GM12878 (cell line): ENCODE measurements at regions not wholly inside any gene's neighbourhood (a gene's known extent, or its start where the extent isn't known, plus 50 kb on each side); places are given as distances from the start of the nearest gene placed in this dataset.

ENCODE experiments used
- ATAC-seq: fragments of 200-7000 bp; cut with Tn5 transposase; 3 replicates; pipeline ENCODE4 v1.9.1; 2020; ENCODE audit warnings: mild to moderate bottlenecking, moderate library complexity
- BruUV-seq: library from RNA; stranded (reverse); fragments of 400-500 nt; replicated peaks from 2 replicates; lab custom pipeline; 2021; lab: Mats Ljungman, UMichigan
- CTCF ChIA-PET: fragments of 300-600 bp; sonication (Branson Sonifier 250); formaldehyde crosslinking; extraction: SDS; loops from one replicate; lab custom pipeline; 2021; ENCODE audit warnings: inconsistent platforms; lab: Yijun Ruan, JAX
- POLR2A ChIA-PET: fragments of 350-600 bp; formaldehyde crosslinking; extraction: SDS; loops from one replicate; lab custom pipeline; 2021; ENCODE audit warnings: inconsistent platforms; lab: Charles Lee
- RAD21 ChIA-PET: fragments of 300-600 bp; sonication (Branson Sonifier 250); formaldehyde crosslinking; loops from one replicate; lab custom pipeline; 2023; ENCODE audit warnings: antibody characterized with exemption; ENCODE audit not compliant: unreplicated experiment; lab: Charles Lee
- SMC1A ChIA-PET: fragments of 300-600 bp; sonication (Branson Sonifier 250); formaldehyde crosslinking; loops from one replicate; lab custom pipeline; 2023; ENCODE audit not compliant: unreplicated experiment, uncharacterized antibody; lab: Charles Lee
- DNase-seq: peaks from one replicate; pipeline ENCODE4 v3.0.0-alpha.2; 2011; ENCODE audit warnings: low read depth, low spot score
- FAIRE-seq: peaks from 3 replicates; lab custom pipeline; 2011; peaks lifted over from hg19 to GRCh38; lab: Jason Lieb, UNC
- H2AFZ ChIP-seq: 2 replicates; pipeline ENCODE4 v1.6.0; 2011; ENCODE audit warnings: low read depth, low read length, control low read depth; ENCODE audit not compliant: control insufficient read depth
- H3K27ac ChIP-seq: 2 replicates; pipeline ENCODE4 v1.5.1; 2011; ENCODE audit warnings: control low read depth; ENCODE audit not compliant: control insufficient read depth, insufficient read depth
- H3K27me3 ChIP-seq, 2 experiments: replicated peaks in 1 of 2; 2 replicates each; pipeline versions ENCODE4 v1.6.0 to v1.6.1; 2011; ENCODE audit warnings: low read length in 1 of 2; ENCODE audit not compliant: control insufficient read depth in 2 of 2, insufficient read depth in 2 of 2
- H3K36me3 ChIP-seq, 2 experiments: 2 replicates each; pipeline ENCODE4 v1.5.1; 2011; ENCODE audit warnings: low read length in 1 of 2; ENCODE audit not compliant: control insufficient read depth in 2 of 2, insufficient read depth in 2 of 2
- H3K4me1 ChIP-seq: 2 replicates; pipeline ENCODE4 v1.6.1; 2011; ENCODE audit warnings: mild to moderate bottlenecking, low read length, moderate library complexity, mixed read lengths; ENCODE audit not compliant: control insufficient read depth, insufficient read depth
- H3K4me2 ChIP-seq: 2 replicates; pipeline ENCODE4 v1.6.0; 2011; ENCODE audit warnings: control low read depth; ENCODE audit not compliant: control insufficient read depth, insufficient read depth
- H3K4me3 ChIP-seq: fragments of 200-600 bp; sonication (generic); 2 replicates; pipeline ENCODE4 v1.5.1; 2016
- H3K79me2 ChIP-seq: 2 replicates; pipeline ENCODE4 v1.6.0; 2011; ENCODE audit warnings: low read length; ENCODE audit not compliant: control insufficient read depth, insufficient read depth
- H3K9ac ChIP-seq: 2 replicates; pipeline ENCODE4 v1.8.0; 2011; ENCODE audit warnings: low read length, control low read depth, mixed read lengths; ENCODE audit not compliant: control insufficient read depth, insufficient read depth
- H3K9me3 ChIP-seq: replicated peaks from 3 replicates; pipeline ENCODE4 v1.5.1; 2011; ENCODE audit warnings: mild to moderate bottlenecking, low read length; ENCODE audit not compliant: control insufficient read depth, insufficient read depth
- H4K20me1 ChIP-seq: 2 replicates; pipeline ENCODE4 v1.6.0; 2011; ENCODE audit not compliant: control insufficient read depth, insufficient read depth
- CBFB ChIP-seq: IDR thresholded peaks from 2 replicates; pipeline ENCODE4 v1.6.1; 2016; ENCODE audit warnings: antibody characterized with exemption, low read depth
- DPF2 ChIP-seq: fragments of 450-650 bp; IDR thresholded peaks from 2 replicates; pipeline ENCODE4 v1.6.1; 2017; ENCODE audit warnings: mild to moderate bottlenecking
- HSF1 ChIP-seq: fragments of 150-350 bp; IDR thresholded peaks from 2 replicates; pipeline ENCODE4 v1.6.1; 2014; ENCODE audit warnings: mild to moderate bottlenecking, low read depth, low read length
- IRF3 ChIP-seq: fragments of 450-650 bp; IDR thresholded peaks from 2 replicates; pipeline ENCODE4 v1.6.1; 2014; ENCODE audit warnings: mild to moderate bottlenecking
- MEF2B ChIP-seq: fragments of 450-650 bp; IDR thresholded peaks from 2 replicates; pipeline ENCODE4 v1.6.1; 2018; ENCODE audit warnings: mild to moderate bottlenecking, moderate library complexity; ENCODE audit not compliant: partially characterized antibody, poor library complexity, severe bottlenecking
- MLLT1 ChIP-seq: fragments of 450-650 bp; IDR thresholded peaks from 2 replicates; pipeline ENCODE4 v1.6.1; 2016; ENCODE audit warnings: mild to moderate bottlenecking
- NBN ChIP-seq: fragments of 450-650 bp; IDR thresholded peaks from 2 replicates; pipeline ENCODE4 v1.6.1; 2016
- NR2C1 ChIP-seq: fragments of 450-650 bp; IDR thresholded peaks from 2 replicates; pipeline ENCODE4 v1.6.1; 2017; ENCODE audit warnings: antibody characterized with exemption, mild to moderate bottlenecking, moderate library complexity
- RAD21 ChIP-seq: IDR thresholded peaks from 2 replicates; pipeline ENCODE4 v1.6.1; 2011; ENCODE audit warnings: mild to moderate bottlenecking, low read depth, low read length, moderate library complexity; ENCODE audit not compliant: insufficient read depth
- SRF ChIP-seq, 2 experiments: IDR thresholded peaks; 2 replicates each; pipeline ENCODE4 v1.6.1; 2011; ENCODE audit warnings: low read depth in 2 of 2, low read length in 2 of 2, mild to moderate bottlenecking in 1 of 2, moderate library complexity in 1 of 2
- TCF7 ChIP-seq: IDR thresholded peaks from 2 replicates; pipeline ENCODE4 v1.6.1; 2014; ENCODE audit warnings: antibody characterized with exemption, borderline replicate concordance
- WRNIP1 ChIP-seq: IDR thresholded peaks from 2 replicates; pipeline ENCODE4 v1.6.1; 2011; ENCODE audit warnings: low read depth, low read length, improper control_type of control experiment, borderline replicate concordance
- WGBS: methylation state at CpG from one replicate; pipeline ENCODE4 v1.1.6; 2016; ENCODE audit warnings: low lambda C conversion rate; ENCODE audit not compliant: insufficient replicate concordance, insufficient coverage; ENCODE audit errors: missing lambda C conversion rate; 5-methylcytosine and 5-hydroxymethylcytosine counted together
- in situ Hi-C: fragments of 300-500 bp; cut with MboI; formaldehyde crosslinking; loops from 9 replicates; pipeline ENCODE4 v1.14.3; 2018; ENCODE audit warnings: mixed read lengths
- intact Hi-C: fragments of 100-400 bp; cut with micrococcal nuclease; formaldehyde crosslinking; loops from one replicate; pipeline ENCODE4 v1.14.2; 2022; ENCODE audit not compliant: unreplicated experiment

GRCh38 chr10:90975096-90975495 lies 54.2 kb upstream of the ANKRD1 start:
- TF ChIP-seq MEF2B: peak; percentile 52
- TF ChIP-seq RAD21: no peak
- Histone ChIP-seq H3K4me2 (no peak overlapping the region), H3K9me3 (peaks cover 5% of the 10 kb centered on the region; the same call in 1 of the 3 replicates), H3K9ac (no peak overlapping the region), H4K20me1 (no peaks in the 10 kb centered on the region), H3K4me3 (no peak overlapping the region), H3K79me2 (no peaks in the 10 kb centered on the region), H3K27me3 (no peaks in the 10 kb centered on the region), H3K4me1 (peaks cover 10% of the 10 kb centered on the region), H3K27ac (no peak overlapping the region), H2AFZ (no peak overlapping the region), H3K36me3 (no peaks in the 10 kb centered on the region)
- BruUV-seq: no TSS peak
- in situ Hi-C loops (no loop called here), intact Hi-C loops (no loop called here)
- POLR2A ChIA-PET: interaction anchor here (0.6 kb wide), 1 partner anchor 23 kb away, joined by 6 read pairs; no protein-coding TSS in a partner anchor
- FAIRE-seq: no peak
- DNase-seq: no peak
- SMC1A ChIA-PET: interaction anchor here (1.2 kb wide), 1 partner anchor 9 kb away, joined by 6 read pairs; no protein-coding TSS in a partner anchor
- CTCF ChIA-PET: interaction anchor here (0.9 kb wide), 1 partner anchor 32 kb away, joined by 3 read pairs; no protein-coding TSS in a partner anchor
- RAD21 ChIA-PET: no interaction called here
- 50% methylated on average over 1 of the region's 1 CpG for WGBS
- ATAC-seq: no peak

GRCh38 chr10:90977162-90977854 lies 56.4 kb upstream of the ANKRD1 start:
- no peak for FAIRE-seq
- Histone ChIP-seq H2AFZ (peak overlapping the region; percentile 72), H3K36me3 (no peaks in the 10 kb centered on the region), H3K27me3 (no peaks in the 10 kb centered on the region), H3K4me2 (no peak overlapping the region), H3K4me3 (no peak overlapping the region), H4K20me1 (no peaks in the 10 kb centered on the region), H3K4me1 (peaks cover 10% of the 10 kb centered on the region), H3K27ac (peak overlapping the region; percentile 74), H3K9me3 (peaks cover 5% of the 10 kb centered on the region; the same call in 1 of the 3 replicates), H3K9ac (no peak overlapping the region), H3K79me2 (no peaks in the 10 kb centered on the region)
- ChIA-PET CTCF (interaction anchor here (0.9 to 2.1 kb wide), 4 partner anchors 10 to 29 kb away, joined by 3 to 13 read pairs (median 5); no protein-coding TSS in a partner anchor), RAD21 (interaction anchor here (1.1 kb wide), 1 partner anchor 23 kb away, joined by 8 read pairs; no protein-coding TSS in a partner anchor), POLR2A (interaction anchor here (0.9 kb wide), 1 partner anchor 16 kb away, joined by 4 read pairs; no protein-coding TSS in a partner anchor), SMC1A (interaction anchor here (3.2 to 4.2 kb wide), 3 partner anchors 13 to 28 kb away, joined by 21 to 36 read pairs (median 26); no protein-coding TSS in a partner anchor)
- intact Hi-C loops (no loop called here), in situ Hi-C loops (no loop called here)
- BruUV-seq: no TSS peak
- 21% methylated on average over 3 of the region's 3 CpGs for WGBS
- peak; percentile 91 for ATAC-seq
- DNase-seq: peak; percentile 76
- TF ChIP-seq NBN (no peak), SRF (IDR thresholded peaks at IDR 0.05; ENCODE audit: low read depth in 2 of 2, low read length in 2 of 2) (no peak), TCF7 (no peak), CBFB (no peak), MEF2B (peak; percentile 92), WRNIP1 (no peak), HSF1 (no peak), NR2C1 (no peak), MLLT1 (no peak), DPF2 (no peak), IRF3 (no peak)
